Fibroblast of the aortic adventitia (primary cell): ENCODE measurements at regions not wholly inside any gene's neighbourhood (a gene's known extent, or its start where the extent isn't known, plus 50 kb on each side); places are given as distances from the start of the nearest gene placed in this dataset.

Experiments
- DNase-seq: peaks from one replicate; pipeline ENCODE4 v3.0.0-alpha.2; 2010; ENCODE audit warnings: low read depth
- H3K4me3 ChIP-seq: 2 replicates; pipeline ENCODE4 v1.5.1; 2011; ENCODE audit warnings: low read depth, mild to moderate bottlenecking, control low read depth, low read length, moderate library complexity
- CTCF ChIP-seq: IDR thresholded peaks from 2 replicates; pipeline ENCODE4 v1.5.1; 2011; ENCODE audit warnings: mild to moderate bottlenecking, low read length, control low read depth, inconsistent platforms; ENCODE audit not compliant: insufficient read depth

GRCh38 chr15:95581595-95581994, 748.9 kb upstream of the NR2F2 start:
- no peak for TF ChIP-seq CTCF
- DNase-seq = no peak
- H3K4me3 ChIP-seq = no peak overlapping the region

- DNase-seq = no peak
- no peak for TF ChIP-seq CTCF
- no peak overlapping the region for H3K4me3 ChIP-seq
Observed at GRCh38 chr15:95584088-95584487, 746.4 kb upstream of the NR2F2 start.

- no peak for DNase-seq
- H3K4me3 ChIP-seq = no peak overlapping the region
- TF ChIP-seq CTCF = no peak
Observed at GRCh38 chr15:95588056-95588455, 742.4 kb upstream of the NR2F2 start.

- TF ChIP-seq CTCF = no peak
- peak; percentile 80 for DNase-seq
- H3K4me3 ChIP-seq = no peak overlapping the region
Observed at GRCh38 chr15:95590533-95591044, 739.9 kb upstream of the NR2F2 start.

- no peak for TF ChIP-seq CTCF
- DNase-seq = no peak
- no peak overlapping the region for H3K4me3 ChIP-seq
Observed at GRCh38 chr15:95591270-95591669, 739.2 kb upstream of the NR2F2 start.

- no peak for TF ChIP-seq CTCF
- no peak overlapping the region for H3K4me3 ChIP-seq
- DNase-seq = peak; percentile 78
Observed at GRCh38 chr15:95591886-95592285, 738.6 kb upstream of the NR2F2 start.

- DNase-seq = no peak
- TF ChIP-seq CTCF = no peak
- H3K4me3 ChIP-seq = no peak overlapping the region
Observed at GRCh38 chr15:95594496-95594895, 736.0 kb upstream of the NR2F2 start.
